COLO668 (cell line): ENCODE measurements at regions not wholly inside any gene's neighbourhood (a gene's known extent, or its start where the extent isn't known, plus 50 kb on each side); places are given as distances from the start of the nearest gene placed in this dataset.

ENCODE experiments used
- DNase-seq: peaks from one replicate; lab custom pipeline; 2025; ENCODE audit not compliant: unreplicated experiment; lab: John Stamatoyannopoulos, UW

GRCh38 chr20:48468571-48468970 lies 359.2 kb downstream of the PREX1 start:
- no peak for DNase-seq

GRCh38 chr20:48467622-48468021 lies 360.2 kb downstream of the PREX1 start:
- no peak for DNase-seq

- no peak for DNase-seq
These were observed 362.5 kb downstream of the PREX1 start for GRCh38 chr20:48465271-48465670.

GRCh38 chr20:48463916-48464315 lies 363.9 kb downstream of the PREX1 start:
- DNase-seq: no peak

- no peak for DNase-seq
These were observed 364.6 kb downstream of the PREX1 start for GRCh38 chr20:48463096-48463720.

- no peak for DNase-seq
These were observed 366.1 kb downstream of the PREX1 start for GRCh38 chr20:48461735-48462119.

- no peak for DNase-seq
These were observed 366.6 kb downstream of the PREX1 start for GRCh38 chr20:48461091-48461734.

- DNase-seq: no peak
These were observed 367.1 kb downstream of the PREX1 start for GRCh38 chr20:48460681-48461080.

- no peak for DNase-seq
These were observed 367.9 kb downstream of the PREX1 start for GRCh38 chr20:48459722-48460395.

GRCh38 chr20:48458601-48459385 lies 369.0 kb downstream of the PREX1 start:
- DNase-seq: no peak

GRCh38 chr20:48458003-48458377 lies 369.8 kb downstream of the PREX1 start:
- no peak for DNase-seq

- DNase-seq: no peak
These were observed 370.4 kb downstream of the PREX1 start for GRCh38 chr20:48457193-48458002.

GRCh38 chr20:48456366-48457192 lies 371.2 kb downstream of the PREX1 start:
- no peak for DNase-seq

- DNase-seq: no peak
These were observed 372.0 kb downstream of the PREX1 start for GRCh38 chr20:48455651-48456365.

GRCh38 chr20:48454671-48455490 lies 372.9 kb downstream of the PREX1 start:
- DNase-seq: no peak

- no peak for DNase-seq
These were observed 374.2 kb downstream of the PREX1 start for GRCh38 chr20:48453477-48454093.

- DNase-seq: no peak
These were observed 376.4 kb downstream of the PREX1 start for GRCh38 chr20:48451401-48451800.
